ENCODE measurements at regions not wholly inside any gene's neighbourhood (a gene's known extent, or its start where the extent isn't known, plus 50 kb on each side); places are given as distances from the start of the nearest gene placed in this dataset.

- H3K9me3 ChIP-seq = peaks cover 0 to 2% (median 0%) of the 10 kb centered on the region in 3 donors
- DNase-seq = no peak
- intact Hi-C loops (cut with DNase I) = no loop called here
- TF ChIP-seq, protein P1, sequence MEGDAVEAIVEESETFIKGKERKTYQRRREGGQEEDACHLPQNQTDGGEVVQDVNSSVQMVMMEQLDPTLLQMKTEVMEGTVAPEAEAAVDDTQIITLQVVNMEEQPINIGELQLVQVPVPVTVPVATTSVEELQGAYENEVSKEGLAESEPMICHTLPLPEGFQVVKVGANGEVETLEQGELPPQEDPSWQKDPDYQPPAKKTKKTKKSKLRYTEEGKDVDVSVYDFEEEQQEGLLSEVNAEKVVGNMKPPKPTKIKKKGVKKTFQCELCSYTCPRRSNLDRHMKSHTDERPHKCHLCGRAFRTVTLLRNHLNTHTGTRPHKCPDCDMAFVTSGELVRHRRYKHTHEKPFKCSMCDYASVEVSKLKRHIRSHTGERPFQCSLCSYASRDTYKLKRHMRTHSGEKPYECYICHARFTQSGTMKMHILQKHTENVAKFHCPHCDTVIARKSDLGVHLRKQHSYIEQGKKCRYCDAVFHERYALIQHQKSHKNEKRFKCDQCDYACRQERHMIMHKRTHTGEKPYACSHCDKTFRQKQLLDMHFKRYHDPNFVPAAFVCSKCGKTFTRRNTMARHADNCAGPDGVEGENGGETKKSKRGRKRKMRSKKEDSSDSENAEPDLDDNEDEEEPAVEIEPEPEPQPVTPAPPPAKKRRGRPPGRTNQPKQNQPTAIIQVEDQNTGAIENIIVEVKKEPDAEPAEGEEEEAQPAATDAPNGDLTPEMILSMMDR (IDR thresholded peaks at IDR 0.05) = no peak
- no peak for TF ChIP-seq POLR2A (IDR thresholded peaks at IDR 0.05)
- no peaks in the 10 kb centered on the region for H3K36me3 ChIP-seq
- no peak overlapping the region for H3K27ac ChIP-seq
- H3K27me3 ChIP-seq = no peaks in the 10 kb centered on the region
- H3K4me3 ChIP-seq = no peak overlapping the region
- H3K4me1 ChIP-seq = no peaks in the 10 kb centered on the region
- WGBS, 2 donors = 77 to 80% methylated on average over 13 of the region's 13 CpGs
These were observed 716.9 kb downstream of the TYW1 start for GRCh38 chr7:67713451-67714056.

- no peaks in the 10 kb centered on the region for H3K4me1 ChIP-seq
- no peak for DNase-seq
- intact Hi-C loops (cut with DNase I) = no loop called here
- no peak overlapping the region for H3K27ac ChIP-seq
- H3K36me3 ChIP-seq = no peaks in the 10 kb centered on the region
- H3K4me3 ChIP-seq = no peak overlapping the region
- TF ChIP-seq, protein P1 (IDR thresholded peaks at IDR 0.05) = no peak
- TF ChIP-seq POLR2A (IDR thresholded peaks at IDR 0.05) = no peak
- WGBS, 2 donors = 26 to 41% methylated on average over 2 of the region's 2 CpGs
- H3K27me3 ChIP-seq = no peaks in the 10 kb centered on the region
- no peaks in the 10 kb centered on the region for H3K9me3 ChIP-seq
These were observed 720.1 kb downstream of the TYW1 start for GRCh38 chr7:67716729-67717128.

- WGBS, 2 donors = 34 to 42% methylated on average over 3 of the region's 3 CpGs
- no peaks in the 10 kb centered on the region for H3K36me3 ChIP-seq
- intact Hi-C loops (cut with DNase I) = no loop called here
These were observed 727.0 kb downstream of the TYW1 start for GRCh38 chr7:67723591-67723990.

DNA sequence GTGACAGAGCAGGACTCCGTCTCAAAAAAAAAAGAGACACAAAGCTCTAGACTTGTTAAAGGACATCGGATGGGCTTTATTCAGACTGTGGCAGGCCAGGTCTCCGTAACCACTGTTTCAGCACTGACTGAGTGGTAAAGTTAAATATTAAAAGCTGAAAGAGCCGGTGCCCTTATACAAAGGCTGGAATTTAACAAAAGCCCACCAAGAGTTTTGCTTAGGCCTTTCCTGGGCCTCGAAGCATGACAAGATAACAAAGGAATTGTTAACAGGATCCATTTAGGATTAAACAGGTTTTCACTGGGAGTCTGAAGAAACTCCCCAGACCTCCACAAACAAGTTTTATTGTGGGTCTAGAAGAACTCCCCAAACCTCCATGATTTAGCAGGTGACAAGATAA, 727.8 kb downstream of the TYW1 start:
- DNase-seq = no peak
- H3K4me1 ChIP-seq = no peaks in the 10 kb centered on the region
- H3K27ac ChIP-seq = no peak overlapping the region
- H3K4me3 ChIP-seq = no peak overlapping the region
- intact Hi-C loops (cut with DNase I) = no loop called here
- no peaks in the 10 kb centered on the region for H3K36me3 ChIP-seq
- H3K27me3 ChIP-seq = no peaks in the 10 kb centered on the region
- no peak for TF ChIP-seq POLR2A (IDR thresholded peaks at IDR 0.05)
- TF ChIP-seq, protein P1 (IDR thresholded peaks at IDR 0.05) = no peak
- WGBS, 2 donors = 75 to 85% methylated on average over 5 of the region's 5 CpGs
- H3K9me3 ChIP-seq = no peaks in the 10 kb centered on the region

More at GRCh38 chr7:67723591-67723990, 727.0 kb downstream of the TYW1 start:
- Histone ChIP-seq H3K9me3 (no peaks in the 10 kb centered on the region), H3K27ac (no peak overlapping the region), H3K4me1 (no peaks in the 10 kb centered on the region), H3K27me3 (no peaks in the 10 kb centered on the region), H3K4me3 (no peak overlapping the region)
- no peak for DNase-seq
- no peak for TF ChIP-seq POLR2A (IDR thresholded peaks at IDR 0.05)

GRCh38 chr7:67724955-67725354, 728.3 kb downstream of the TYW1 start:
- no peaks in the 10 kb centered on the region for H3K9me3 ChIP-seq
- H3K36me3 ChIP-seq = no peaks in the 10 kb centered on the region
- DNase-seq = no peak
- no peaks in the 10 kb centered on the region for H3K27me3 ChIP-seq
- WGBS, 2 donors = 65 to 84% methylated on average over 2 of the region's 2 CpGs
- no peak for TF ChIP-seq POLR2A (IDR thresholded peaks at IDR 0.05)
- TF ChIP-seq, protein P1 (IDR thresholded peaks at IDR 0.05) = no peak
- H3K4me1 ChIP-seq = no peaks in the 10 kb centered on the region
- no peak overlapping the region for H3K27ac ChIP-seq
- no peak overlapping the region for H3K4me3 ChIP-seq
- intact Hi-C loops (cut with DNase I) = no loop called here

GRCh38 chr7:67725423-67725822, 728.8 kb downstream of the TYW1 start:
- H3K27me3 ChIP-seq = no peaks in the 10 kb centered on the region
- WGBS, 2 donors = 84 to 85% methylated on average over 3 of the region's 3 CpGs
- no peak for TF ChIP-seq POLR2A (IDR thresholded peaks at IDR 0.05)
- TF ChIP-seq, protein P1 (IDR thresholded peaks at IDR 0.05) = no peak
- no peaks in the 10 kb centered on the region for H3K4me1 ChIP-seq
- no peaks in the 10 kb centered on the region for H3K9me3 ChIP-seq
- no peak overlapping the region for H3K4me3 ChIP-seq
- no peaks in the 10 kb centered on the region for H3K36me3 ChIP-seq
- DNase-seq = no peak
- intact Hi-C loops (cut with DNase I) = no loop called here
- H3K27ac ChIP-seq = no peak overlapping the region
